Muscle of leg (tissue), 3 donors: ENCODE measurements at regions not wholly inside any gene's neighbourhood (a gene's known extent, or its start where the extent isn't known, plus 50 kb on each side); places are given as distances from the start of the nearest gene placed in this dataset.

Experiments
- DNase-seq: peaks from one replicate; pipeline ENCODE4 v3.0.0; 2013
- H3K27ac ChIP-seq: one replicate; pipeline ENCODE4 v1.5.1; 2013; ENCODE audit warnings: mild to moderate bottlenecking, low read length, control low read depth
- H3K27me3 ChIP-seq: one replicate; pipeline ENCODE4 v1.6.1; 2013; ENCODE audit warnings: low read length; ENCODE audit not compliant: control insufficient read depth, insufficient read depth
- H3K36me3 ChIP-seq: one replicate; pipeline ENCODE4 v1.6.1; 2013; ENCODE audit warnings: low read length; ENCODE audit not compliant: control insufficient read depth, insufficient read depth
- H3K4me1 ChIP-seq: one replicate; pipeline ENCODE4 v1.6.1; 2013; ENCODE audit warnings: low read length; ENCODE audit not compliant: control insufficient read depth, insufficient read depth
- H3K4me3 ChIP-seq: one replicate; pipeline ENCODE4 v1.5.1; 2013; ENCODE audit warnings: low read length, control low read depth
- H3K9me3 ChIP-seq: replicated peaks from 2 replicates; pipeline ENCODE4 v1.6.1; 2013; ENCODE audit warnings: low read depth, low read length; ENCODE audit not compliant: control insufficient read depth
- WGBS: methylation state at CpG from one replicate; pipeline ENCODE4 v1.1.5; 2013; ENCODE audit warnings: missing lambda C conversion rate; ENCODE audit not compliant: insufficient coverage; 5-methylcytosine and 5-hydroxymethylcytosine counted together

DNA sequence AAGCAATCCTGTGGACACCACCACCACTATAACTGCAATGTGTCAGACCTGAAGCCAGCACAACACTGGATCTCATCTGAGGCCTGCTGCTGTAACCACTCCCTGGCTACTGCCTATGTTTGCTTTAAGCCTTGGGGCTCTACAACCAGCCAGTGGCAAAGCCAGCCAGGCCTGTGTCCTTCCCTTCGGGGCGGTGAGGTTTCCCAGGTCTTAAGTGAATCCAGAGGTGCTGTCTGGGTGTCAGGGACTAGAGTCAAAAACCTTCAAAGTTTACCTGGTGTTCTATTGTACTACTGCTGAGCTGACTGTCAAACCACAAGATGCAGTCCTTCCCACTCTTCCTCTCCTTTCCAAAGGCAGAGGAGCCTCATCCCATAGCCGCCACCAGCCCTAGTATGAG lies 750.5 kb downstream of the FAM133A start:
- Histone ChIP-seq H3K36me3 (no peaks in the 10 kb centered on the region), H3K9me3 (no peaks in the 10 kb centered on the region), H3K27me3 (peaks cover 2% of the 10 kb centered on the region), H3K4me3 (no peak overlapping the region), H3K4me1 (no peaks in the 10 kb centered on the region), H3K27ac (no peak overlapping the region)
- WGBS, result 73% methylated on average over 3 of the region's 3 CpGs
- DNase-seq, result no peak

DNA sequence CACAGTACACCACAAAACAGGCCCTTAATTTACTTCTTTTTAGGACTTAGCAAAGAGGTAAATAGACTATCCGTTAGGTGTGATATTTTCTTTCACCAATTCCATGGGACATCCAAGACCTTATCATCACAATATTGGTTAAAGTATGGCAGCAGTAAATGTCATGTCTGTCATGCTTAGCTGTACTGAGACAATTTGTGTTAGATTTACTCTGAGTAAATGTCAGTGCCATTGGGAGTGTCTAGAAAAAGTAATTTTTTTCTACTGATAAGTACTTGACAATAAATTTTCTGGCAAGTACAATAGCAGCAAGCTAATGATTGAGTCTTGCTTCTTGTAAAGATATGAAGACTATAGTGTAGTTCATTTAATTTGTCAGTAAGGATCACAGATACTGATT lies 756.1 kb downstream of the FAM133A start:
- no CpG with 5 or more reads among the region's 1 CpG for WGBS
- no peak for DNase-seq
- H3K27ac ChIP-seq, result no peak overlapping the region

DNA sequence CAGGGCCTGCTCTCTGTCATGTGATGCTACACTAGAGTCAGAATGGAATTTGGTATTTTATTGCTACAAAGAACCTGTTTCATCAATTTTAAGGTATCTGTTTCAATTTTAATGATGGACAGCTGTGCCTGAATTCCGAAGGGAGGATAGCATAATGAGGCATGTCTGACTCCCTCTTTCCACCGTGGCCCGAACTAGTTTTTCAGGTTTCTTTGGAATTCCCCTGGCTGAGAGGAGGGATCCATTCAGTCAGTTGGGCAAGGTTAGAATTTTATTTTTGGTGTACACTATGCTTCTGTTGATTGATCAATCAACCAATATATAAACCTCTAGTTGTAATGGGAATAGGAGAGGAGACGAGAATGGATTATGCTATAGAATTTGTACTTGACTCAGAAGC lies 761.8 kb downstream of the FAM133A start:
- WGBS, result no CpG with 5 or more reads among the region's 4 CpGs

More for the DNA sequence above, 756.1 kb downstream of the FAM133A start:
- Histone ChIP-seq H3K4me1 (no peaks in the 10 kb centered on the region), H3K27me3 (no peaks in the 10 kb centered on the region), H3K9me3 (no peaks in the 10 kb centered on the region), H3K36me3 (no peaks in the 10 kb centered on the region), H3K4me3 (no peak overlapping the region)

DNA sequence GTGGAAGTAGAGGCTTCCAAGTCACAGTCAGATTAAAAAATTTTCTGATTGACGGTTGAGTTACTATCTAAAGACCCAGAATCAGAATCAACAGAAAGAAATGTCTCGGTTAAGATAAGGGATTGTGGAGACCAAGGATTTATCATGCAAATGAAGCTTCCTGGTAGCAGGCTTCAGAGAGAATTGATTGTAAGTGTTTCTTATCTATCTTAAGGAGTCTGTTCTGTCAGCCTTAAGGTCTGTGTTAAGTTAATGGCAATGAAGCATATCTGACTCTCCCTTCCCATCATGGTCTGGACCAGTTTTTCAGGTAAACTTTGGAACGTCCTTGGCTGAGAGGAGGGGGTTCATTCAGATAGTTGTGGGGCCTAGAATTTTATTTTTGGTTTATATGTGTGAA lies 780.2 kb downstream of the FAM133A start:
- no peaks in the 10 kb centered on the region for H3K4me1 ChIP-seq
- no peak overlapping the region for H3K4me3 ChIP-seq
- no peak overlapping the region for H3K27ac ChIP-seq
- H3K27me3 ChIP-seq, result no peaks in the 10 kb centered on the region
- DNase-seq, result no peak
- WGBS, result no CpG with 5 or more reads among the region's 3 CpGs
- no peaks in the 10 kb centered on the region for H3K9me3 ChIP-seq
- no peaks in the 10 kb centered on the region for H3K36me3 ChIP-seq

More for the DNA sequence above, 761.8 kb downstream of the FAM133A start:
- H3K27me3 ChIP-seq, result no peaks in the 10 kb centered on the region
- peaks cover 3% of the 10 kb centered on the region for H3K9me3 ChIP-seq
- no peak overlapping the region for H3K27ac ChIP-seq
- no peak overlapping the region for H3K4me3 ChIP-seq
- no peak for DNase-seq
- H3K4me1 ChIP-seq, result no peaks in the 10 kb centered on the region
- H3K36me3 ChIP-seq, result no peaks in the 10 kb centered on the region

DNA sequence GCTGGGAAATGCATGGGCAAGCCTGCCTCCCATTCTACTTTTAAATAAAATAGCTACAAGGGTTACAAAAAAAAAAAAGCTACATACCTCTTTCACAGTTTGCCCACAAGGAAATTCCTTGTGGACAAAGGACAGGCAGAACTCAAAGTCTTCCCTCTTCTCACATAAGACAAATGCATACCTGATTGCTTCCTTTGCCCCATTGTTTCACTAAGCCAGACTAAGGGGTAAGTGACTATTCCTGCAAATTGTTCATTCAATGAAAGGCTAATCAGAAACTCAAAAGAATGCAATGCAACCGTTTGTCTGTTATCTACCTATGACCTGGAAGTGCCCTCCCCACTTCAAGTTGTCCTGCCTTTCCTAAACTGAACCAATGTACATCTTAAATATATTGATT lies 780.6 kb downstream of the FAM133A start:
- Histone ChIP-seq H3K36me3 (no peaks in the 10 kb centered on the region), H3K27ac (no peak overlapping the region), H3K27me3 (no peaks in the 10 kb centered on the region), H3K9me3 (no peaks in the 10 kb centered on the region), H3K4me3 (no peak overlapping the region), H3K4me1 (no peaks in the 10 kb centered on the region)
- WGBS, result no CpG with 5 or more reads among the region's 1 CpG
- no peak for DNase-seq

DNA sequence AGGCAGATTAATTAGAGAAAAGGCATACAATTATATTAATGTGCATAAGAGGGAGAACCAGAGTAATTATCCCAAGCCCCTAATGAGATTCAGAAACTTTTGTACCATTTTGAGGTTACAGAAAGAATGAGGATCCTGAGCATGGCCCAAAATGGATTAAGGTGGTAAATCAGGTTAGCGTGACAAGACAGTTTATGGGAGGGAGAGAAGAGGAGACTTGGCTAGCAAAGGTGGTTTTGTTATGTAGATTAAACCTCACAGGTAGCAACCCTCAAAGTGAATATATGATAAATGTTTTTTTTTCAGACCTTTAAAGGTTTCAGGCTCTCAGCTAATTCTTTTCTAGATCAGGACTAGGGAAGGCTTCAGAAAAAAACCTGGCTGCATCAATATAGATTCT lies 781.8 kb downstream of the FAM133A start:
- no peaks in the 10 kb centered on the region for H3K27me3 ChIP-seq
- H3K27ac ChIP-seq, result no peak overlapping the region
- DNase-seq, result no peak
- H3K36me3 ChIP-seq, result no peaks in the 10 kb centered on the region
- no peaks in the 10 kb centered on the region for H3K9me3 ChIP-seq
- WGBS, result 43% methylated on average over 1 of the region's 1 CpG
- H3K4me1 ChIP-seq, result no peaks in the 10 kb centered on the region
- no peak overlapping the region for H3K4me3 ChIP-seq

DNA sequence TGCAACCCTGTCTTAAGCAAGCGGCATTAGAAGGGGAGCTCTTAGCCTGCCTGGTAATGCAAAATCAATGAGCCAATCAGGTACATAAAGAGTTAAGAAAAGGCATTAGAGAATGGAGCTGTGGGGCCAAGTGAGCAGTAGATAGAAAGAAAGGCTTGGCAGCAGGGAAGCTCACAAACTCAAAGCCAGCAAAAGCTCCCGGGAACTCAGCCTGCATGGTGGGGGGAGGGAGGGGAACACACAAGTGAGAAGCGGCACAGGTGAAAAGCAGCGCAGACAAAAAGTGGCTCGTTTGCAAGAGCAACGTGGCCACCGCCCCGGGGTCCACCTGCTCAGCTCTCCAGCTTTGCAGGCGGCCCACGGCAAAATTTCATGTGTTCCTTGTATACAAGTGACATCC lies 818.5 kb downstream of the FAM133A start:
- peak; percentile 0 for DNase-seq
- H3K4me3 ChIP-seq, result no peak overlapping the region
- 0% methylated on average over 1 of the region's 10 CpGs for WGBS
- peaks cover 2% of the 10 kb centered on the region for H3K9me3 ChIP-seq
- H3K4me1 ChIP-seq, result no peaks in the 10 kb centered on the region
- H3K27me3 ChIP-seq, result peaks cover 10% of the 10 kb centered on the region
- H3K36me3 ChIP-seq, result no peaks in the 10 kb centered on the region
- no peak overlapping the region for H3K27ac ChIP-seq

DNA sequence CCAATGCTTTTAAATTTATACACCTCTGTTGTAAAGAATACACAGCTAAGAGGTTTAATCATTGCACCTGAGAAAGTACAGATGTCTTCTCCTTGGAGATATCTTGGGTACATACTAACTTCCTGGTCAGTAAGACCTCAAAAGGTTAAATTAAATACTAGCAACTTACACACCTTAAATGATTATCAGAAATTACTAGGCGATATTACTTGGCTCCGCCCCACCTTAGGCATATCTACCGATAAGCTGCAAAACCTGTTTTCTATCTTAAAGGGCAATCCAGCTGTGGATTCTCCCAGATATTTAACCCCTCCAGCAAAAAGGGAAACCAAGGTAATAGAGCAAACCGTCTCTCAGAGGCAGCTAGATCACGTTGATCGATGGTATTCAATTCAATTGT lies 819.4 kb downstream of the FAM133A start:
- 72% methylated on average over 4 of the region's 6 CpGs for WGBS
- H3K27ac ChIP-seq, result no peak overlapping the region
- peaks cover 10% of the 10 kb centered on the region for H3K27me3 ChIP-seq
- H3K4me1 ChIP-seq, result no peaks in the 10 kb centered on the region
- H3K4me3 ChIP-seq, result no peak overlapping the region
- DNase-seq, result no peak
- peaks cover 2% of the 10 kb centered on the region for H3K9me3 ChIP-seq
- H3K36me3 ChIP-seq, result no peaks in the 10 kb centered on the region

DNA sequence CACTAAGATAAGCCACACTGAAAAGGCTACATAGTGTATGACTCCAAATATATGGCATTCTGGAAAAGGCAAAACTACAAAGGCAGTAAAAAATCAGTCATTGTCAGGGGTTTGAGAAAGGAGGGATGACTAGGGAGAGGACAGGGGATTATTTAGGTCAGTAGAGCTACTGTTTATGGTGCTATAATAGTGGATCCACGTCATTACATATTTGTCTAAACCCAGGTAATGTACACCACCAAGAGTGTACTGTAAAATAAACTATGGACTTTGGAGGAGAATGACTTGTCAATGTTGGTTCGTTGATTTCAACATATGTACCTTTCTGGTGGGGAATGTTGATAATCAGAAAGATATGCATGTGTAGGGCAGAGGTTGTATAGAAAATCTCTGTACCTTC lies 837.6 kb downstream of the FAM133A start:
- H3K4me3 ChIP-seq, result no peak overlapping the region
- no peaks in the 10 kb centered on the region for H3K9me3 ChIP-seq
- no CpG with 5 or more reads among the region's 2 CpGs for whole genome bisulfite sequencing
- H3K4me1 ChIP-seq, result no peaks in the 10 kb centered on the region
- H3K27me3 ChIP-seq, result no peaks in the 10 kb centered on the region
- DNase-seq, result no peak
- no peak overlapping the region for H3K27ac ChIP-seq
- H3K36me3 ChIP-seq, result no peaks in the 10 kb centered on the region

DNA sequence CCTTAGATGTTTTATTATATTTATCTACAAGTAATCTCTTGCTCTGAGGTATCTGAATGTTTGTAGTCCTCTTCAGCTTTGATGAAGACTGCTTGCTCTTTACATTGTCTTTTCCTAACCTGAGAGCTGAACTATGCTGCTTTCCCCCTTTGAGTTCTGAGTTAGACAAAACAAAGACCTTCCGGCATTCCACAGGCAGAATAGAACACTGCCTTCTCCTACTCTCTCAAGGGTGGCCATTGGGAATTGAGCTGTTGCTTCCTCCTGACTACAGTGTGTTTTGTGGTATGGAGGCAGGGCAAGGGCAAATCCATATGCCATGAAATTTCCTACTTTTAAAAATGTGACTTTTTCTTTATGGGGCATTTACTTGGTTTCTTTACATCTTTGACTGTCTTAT lies 841.0 kb downstream of the FAM133A start:
- Histone ChIP-seq H3K36me3 (no peaks in the 10 kb centered on the region), H3K27me3 (no peaks in the 10 kb centered on the region), H3K9me3 (no peaks in the 10 kb centered on the region), H3K4me1 (no peaks in the 10 kb centered on the region), H3K4me3 (no peak overlapping the region), H3K27ac (no peak overlapping the region)
- no peak for DNase-seq
- no CpG with 5 or more reads among the region's 1 CpG for WGBS

DNA sequence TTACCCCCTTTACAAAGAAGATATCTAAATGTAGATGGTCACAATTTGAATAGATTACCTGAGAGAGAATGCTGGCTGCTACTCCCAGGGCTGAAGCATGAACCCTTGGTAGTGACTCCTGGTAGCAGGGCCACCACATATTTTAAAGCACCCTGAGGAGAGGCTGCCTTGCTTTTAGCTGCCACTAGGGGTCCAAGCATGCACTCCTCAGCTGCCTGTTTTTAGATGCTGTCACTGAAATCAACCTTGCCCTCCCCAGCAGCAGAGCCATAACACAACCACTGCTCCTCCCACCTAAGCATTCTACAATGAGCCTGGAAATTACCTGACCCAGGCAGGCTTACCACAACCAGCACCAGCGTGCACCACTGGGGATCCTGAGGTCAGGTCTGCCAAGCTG lies 850.9 kb downstream of the FAM133A start:
- WGBS, result 80% methylated on average over 1 of the region's 1 CpG
- H3K27me3 ChIP-seq, result peaks cover 3% of the 10 kb centered on the region
- peaks cover 4% of the 10 kb centered on the region for H3K9me3 ChIP-seq
- H3K36me3 ChIP-seq, result no peaks in the 10 kb centered on the region
- no peak overlapping the region for H3K27ac ChIP-seq
- no peaks in the 10 kb centered on the region for H3K4me1 ChIP-seq
- no peak overlapping the region for H3K4me3 ChIP-seq
- DNase-seq, result no peak
